Caco-2 (cell line): ENCODE measurements at regions not wholly inside any gene's neighbourhood (a gene's known extent, or its start where the extent isn't known, plus 50 kb on each side); places are given as distances from the start of the nearest gene placed in this dataset.

Experiments used
- BruUV-seq: library from RNA; stranded (reverse); fragments of 400-500 nt; replicated peaks from 2 replicates; lab custom pipeline; 2021; lab: Mats Ljungman, UMichigan
- CTCF ChIA-PET: fragments of 300-600 bp; sonication (Branson Sonifier 250); formaldehyde crosslinking; loops from one replicate; lab custom pipeline; 2022; ENCODE audit warnings: antibody characterized with exemption; lab: Charles Lee
- POLR2A ChIA-PET: fragments of 300-600 bp; sonication (Branson Sonifier 250); formaldehyde crosslinking; loops from one replicate; lab custom pipeline; 2022; ENCODE audit warnings: antibody characterized with exemption; lab: Charles Lee
- DNase-seq, 2 experiments: peaks; one replicate each; pipeline versions ENCODE4 v3.0.0 to v3.0.0-alpha.2; 2020 to 2022
- H3K27me3 ChIP-seq: replicated peaks from 2 replicates; pipeline ENCODE4 v1.6.0; 2011; ENCODE audit warnings: low read length; ENCODE audit not compliant: control insufficient read depth, insufficient read depth
- H3K36me3 ChIP-seq: 2 replicates; pipeline ENCODE4 v1.5.1; 2011; ENCODE audit warnings: low read length; ENCODE audit not compliant: control insufficient read depth, insufficient read depth
- H3K4me1 ChIP-seq: fragments of 250-450 bp; sonication (Bioruptor Pico); 2 replicates; pipeline ENCODE4 v1.5.1; 2020; ENCODE audit warnings: mild to moderate bottlenecking
- H3K4me3 ChIP-seq: 2 replicates; pipeline ENCODE4 v1.5.1; 2011; ENCODE audit warnings: low read depth, mild to moderate bottlenecking, control low read depth, low read length
- H3K9me3 ChIP-seq: fragments of 250-450 bp; sonication (Bioruptor Pico); 2 replicates; pipeline ENCODE4 v1.5.1; 2020; ENCODE audit warnings: mild to moderate bottlenecking, moderate library complexity
- H3K27ac Mint-ChIP-seq: one replicate; pipeline ENCODE4 v1.8.0; 2022; ENCODE audit warnings: mixed read lengths; ENCODE audit not compliant: unreplicated experiment
- H3K27me3 Mint-ChIP-seq: one replicate; pipeline ENCODE4 v1.8.0; 2022; ENCODE audit warnings: mixed read lengths; ENCODE audit not compliant: insufficient read depth, unreplicated experiment
- H3K36me3 Mint-ChIP-seq: one replicate; pipeline ENCODE4 v1.8.0; 2022; ENCODE audit warnings: mild to moderate bottlenecking, mixed read lengths; ENCODE audit not compliant: insufficient read depth, unreplicated experiment
- H3K4me1 Mint-ChIP-seq: one replicate; pipeline ENCODE4 v1.8.0; 2022; ENCODE audit warnings: low read depth, mixed read lengths; ENCODE audit not compliant: unreplicated experiment
- H3K4me3 Mint-ChIP-seq: one replicate; pipeline ENCODE4 v1.8.0; 2022; ENCODE audit warnings: mild to moderate bottlenecking, moderate library complexity, mixed read lengths; ENCODE audit not compliant: unreplicated experiment
- H3K9me3 Mint-ChIP-seq: one replicate; pipeline ENCODE4 v1.8.0; 2022; ENCODE audit warnings: mixed read lengths; ENCODE audit not compliant: unreplicated experiment
- CTCF ChIP-seq, 2 experiments: fragments of 200-600 bp in 1 of 2; IDR thresholded peaks; 1 replicate in 1 of 2; 2 replicates in 1 of 2; pipeline versions ENCODE4 v1.5.1 to v1.8.0; 2011 to 2022; ENCODE audit warnings: antibody characterized with exemption in 1 of 2, control low read depth in 1 of 2, inconsistent platforms in 1 of 2, low read depth in 1 of 2, low read length in 1 of 2, mild to moderate bottlenecking in 1 of 2, moderate library complexity in 1 of 2; ENCODE audit not compliant: insufficient read depth in 1 of 2, severe bottlenecking in 1 of 2, unreplicated experiment in 1 of 2
- intact Hi-C: fragments of 100-400 bp; cut with micrococcal nuclease; formaldehyde crosslinking; loops from one replicate; pipeline ENCODE4 v1.10.0; 2022; ENCODE audit not compliant: unreplicated experiment

GRCh38 chr2:173775440-173775839 lies 189.7 kb downstream of the SP3 start:
- no peak for TF ChIP-seq CTCF (IDR thresholded peaks at IDR 0.05; ENCODE audit: insufficient read depth in 1 of 2, low read depth in 1 of 2, low read length in 1 of 2, severe bottlenecking in 1 of 2, unreplicated experiment in 1 of 2)
- H3K9me3 Mint-ChIP-seq: no peaks in the 10 kb centered on the region

GRCh38 chr2:173782681-173783080 lies 182.5 kb downstream of the SP3 start:
- no peaks in the 10 kb centered on the region for H3K9me3 Mint-ChIP-seq
- Histone ChIP-seq H3K9me3 (no peaks in the 10 kb centered on the region; the same call in 1 of the 2 replicates), H3K36me3 (no peaks in the 10 kb centered on the region), H3K4me1 (no peaks in the 10 kb centered on the region), H3K27me3 (no peaks in the 10 kb centered on the region), H3K4me3 (no peak overlapping the region)
- no peak for TF ChIP-seq CTCF (IDR thresholded peaks at IDR 0.05; ENCODE audit: insufficient read depth in 1 of 2, low read depth in 1 of 2, low read length in 1 of 2, severe bottlenecking in 1 of 2, unreplicated experiment in 1 of 2)
- no peaks in the 10 kb centered on the region for H3K4me1 Mint-ChIP-seq
- ChIA-PET POLR2A (no interaction called here), CTCF (no interaction called here)
- no peak overlapping the region for H3K27ac Mint-ChIP-seq
- BruUV-seq: no TSS peak
- intact Hi-C loops: no loop called here
- H3K4me3 Mint-ChIP-seq: no peak overlapping the region
- no peaks in the 10 kb centered on the region for H3K36me3 Mint-ChIP-seq
- no peak for DNase-seq
- H3K27me3 Mint-ChIP-seq: peaks cover 7% of the 10 kb centered on the region

More at GRCh38 chr2:173775440-173775839, 189.7 kb downstream of the SP3 start:
- H3K27ac Mint-ChIP-seq: no peak overlapping the region
- Histone ChIP-seq H3K4me1 (no peaks in the 10 kb centered on the region), H3K27me3 (no peaks in the 10 kb centered on the region), H3K36me3 (no peaks in the 10 kb centered on the region), H3K4me3 (no peak overlapping the region), H3K9me3 (no peaks in the 10 kb centered on the region)
- POLR2A ChIA-PET: no interaction called here
- CTCF ChIA-PET: no interaction called here
- no peaks in the 10 kb centered on the region for H3K27me3 Mint-ChIP-seq
- H3K4me1 Mint-ChIP-seq: no peaks in the 10 kb centered on the region
- no peak for DNase-seq
- no peaks in the 10 kb centered on the region for H3K36me3 Mint-ChIP-seq
- intact Hi-C loops: no loop called here
- no TSS peak for BruUV-seq
- no peak overlapping the region for H3K4me3 Mint-ChIP-seq

- ChIA-PET POLR2A (no interaction called here), CTCF (interaction anchor here (0.6 kb wide), 1 partner anchor 34 kb away, joined by 5 read pairs; no protein-coding TSS in a partner anchor)
- Histone ChIP-seq H3K27me3 (no peaks in the 10 kb centered on the region), H3K36me3 (no peaks in the 10 kb centered on the region), H3K9me3 (no peaks in the 10 kb centered on the region; the same call in 1 of the 2 replicates), H3K4me3 (no peak overlapping the region), H3K4me1 (no peaks in the 10 kb centered on the region)
- no peaks in the 10 kb centered on the region for H3K9me3 Mint-ChIP-seq
- peaks cover 7% of the 10 kb centered on the region for H3K27me3 Mint-ChIP-seq
- no peak for TF ChIP-seq CTCF (IDR thresholded peaks at IDR 0.05; ENCODE audit: insufficient read depth in 1 of 2, low read depth in 1 of 2, low read length in 1 of 2, severe bottlenecking in 1 of 2, unreplicated experiment in 1 of 2)
- intact Hi-C loops: no loop called here
- no TSS peak for BruUV-seq
- no peak overlapping the region for H3K4me3 Mint-ChIP-seq
- H3K4me1 Mint-ChIP-seq: no peaks in the 10 kb centered on the region
- DNase-seq: no peak
- no peak overlapping the region for H3K27ac Mint-ChIP-seq
- H3K36me3 Mint-ChIP-seq: no peaks in the 10 kb centered on the region
Observed at GRCh38 chr2:173783382-173783781, 181.8 kb downstream of the SP3 start.
